MM.1S (cell line): ENCODE measurements at regions not wholly inside any gene's neighbourhood (a gene's known extent, or its start where the extent isn't known, plus 50 kb on each side); places are given as distances from the start of the nearest gene placed in this dataset.
A peak's percentile ranks its signal among the peaks of the same experiment; 100 is the strongest.
"Not testable (repeated sequence)": the region's sequence is repeated elsewhere in the genome, so short reads cannot be mapped to it uniquely, and the experiment has no call there.

Experiments
- DNase-seq: peaks from one replicate; pipeline ENCODE4 v3.0.0-alpha.2; 2015
- H2AFZ ChIP-seq: fragments of 300-600 bp; sonication (generic); 2 replicates; pipeline ENCODE4 v1.6.0; 2016; ENCODE audit warnings: antibody characterized with exemption, low read length
- H3F3A ChIP-seq: fragments of 300-600 bp; sonication (generic); 2 replicates; pipeline ENCODE4 v1.6.1; 2016; ENCODE audit warnings: mild to moderate bottlenecking, antibody characterized with exemption, low read length, moderate library complexity, mixed read lengths; ENCODE audit not compliant: insufficient read depth
- H3K27ac ChIP-seq: fragments of 300-600 bp; sonication (generic); 2 replicates; pipeline ENCODE4 v1.5.1; 2016; ENCODE audit warnings: mild to moderate bottlenecking, low read length
- H3K27me3 ChIP-seq: fragments of 300-600 bp; sonication (generic); replicated peaks from 2 replicates; pipeline ENCODE4 v1.6.0; 2016; ENCODE audit warnings: low read length; ENCODE audit not compliant: insufficient read depth
- H3K36me3 ChIP-seq: fragments of 300-600 bp; sonication (generic); replicated peaks from 2 replicates; pipeline ENCODE4 v1.6.1; 2016; ENCODE audit warnings: mild to moderate bottlenecking, low read length, mixed read lengths; ENCODE audit not compliant: insufficient read depth
- H3K4me1 ChIP-seq: fragments of 300-600 bp; sonication (generic); 2 replicates; pipeline ENCODE4 v1.6.1; 2016; ENCODE audit warnings: low read length, mixed read lengths
- H3K4me2 ChIP-seq: fragments of 300-600 bp; sonication (generic); 2 replicates; pipeline ENCODE4 v1.6.0; 2016; ENCODE audit warnings: low read depth, low read length
- H3K4me3 ChIP-seq: fragments of 300-600 bp; sonication (generic); 2 replicates; pipeline ENCODE4 v1.5.1; 2016; ENCODE audit warnings: low read length, mixed read lengths
- H3K79me2 ChIP-seq: fragments of 300-600 bp; sonication (generic); 2 replicates; pipeline ENCODE4 v1.6.1; 2016; ENCODE audit warnings: mixed run types, low read length, mixed read lengths
- H3K9ac ChIP-seq: fragments of 300-600 bp; sonication (generic); 2 replicates; pipeline ENCODE4 v1.6.1; 2016; ENCODE audit warnings: low read length, mixed read lengths
- H3K9me2 ChIP-seq: fragments of 300-600 bp; sonication (generic); replicated peaks from 2 replicates; pipeline ENCODE4 v1.6.1; 2016; ENCODE audit warnings: mild to moderate bottlenecking, low read length, mixed read lengths; ENCODE audit not compliant: insufficient read depth
- H3K9me3 ChIP-seq: fragments of 300-600 bp; sonication (generic); replicated peaks from 2 replicates; pipeline ENCODE4 v1.6.1; 2016; ENCODE audit warnings: mild to moderate bottlenecking, low read length, mixed read lengths; ENCODE audit not compliant: insufficient read depth
- H4K20me1 ChIP-seq: fragments of 300-600 bp; sonication (generic); 2 replicates; pipeline ENCODE4 v1.6.1; 2016; ENCODE audit warnings: mild to moderate bottlenecking, low read length, moderate library complexity, mixed read lengths; ENCODE audit not compliant: insufficient read depth
- EZH2 ChIP-seq: fragments of 300-600 bp; sonication (generic); optimal IDR thresholded peaks from 2 replicates; pipeline ENCODE3; 2017; ENCODE audit warnings: low read depth, mild to moderate bottlenecking, antibody characterized with exemption, low read length, mixed read lengths
- EZH2phosphoT487 ChIP-seq: fragments of 300-600 bp; sonication (generic); IDR thresholded peaks from 2 replicates; pipeline ENCODE4 v1.6.1; 2018; ENCODE audit warnings: antibody characterized with exemption, low read length
- TF ChIP-seq, protein P1 (sequence below): fragments of 300-600 bp; sonication (generic); IDR thresholded peaks from 2 replicates; pipeline ENCODE4 v1.5.1; 2016; ENCODE audit warnings: antibody characterized with exemption, low read length, mixed read lengths

DNA sequence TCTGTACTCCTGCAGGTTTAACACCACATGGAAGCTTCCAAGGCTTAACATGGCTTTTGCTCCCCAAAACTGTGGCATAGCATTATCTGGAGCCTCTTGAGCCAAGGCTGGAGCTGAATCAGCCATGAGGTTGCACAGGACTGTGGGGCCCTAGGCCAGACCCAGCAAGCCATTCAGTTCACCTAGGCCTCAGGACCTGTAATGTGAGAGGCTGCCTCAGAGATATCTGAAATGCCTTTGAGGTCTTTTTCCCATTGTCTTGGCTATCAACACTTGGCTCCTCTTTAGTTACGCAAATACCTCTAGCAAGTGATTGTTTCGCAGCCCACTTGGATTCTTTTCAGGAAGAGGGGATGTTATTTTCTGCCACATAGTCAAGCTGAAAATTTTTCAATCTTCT, 72.0 kb downstream of the VPREB1 start:
- H3K9ac ChIP-seq, result no peak overlapping the region
- H3K27ac ChIP-seq, result no peak overlapping the region
- no peak overlapping the region for H3K4me2 ChIP-seq
- H3K4me3 ChIP-seq, result no peak overlapping the region
- H3K27me3 ChIP-seq, result no peaks in the 10 kb centered on the region
- no peaks in the 10 kb centered on the region for H3K79me2 ChIP-seq
- no peaks in the 10 kb centered on the region for H3K36me3 ChIP-seq
- DNase-seq, result no peak
- H2AFZ ChIP-seq, result no peak overlapping the region
- H4K20me1 ChIP-seq, result no peaks in the 10 kb centered on the region
- TF ChIP-seq EZH2phosphoT487 (no peak), EZH2 (no peak)
- TF ChIP-seq, protein P1, sequence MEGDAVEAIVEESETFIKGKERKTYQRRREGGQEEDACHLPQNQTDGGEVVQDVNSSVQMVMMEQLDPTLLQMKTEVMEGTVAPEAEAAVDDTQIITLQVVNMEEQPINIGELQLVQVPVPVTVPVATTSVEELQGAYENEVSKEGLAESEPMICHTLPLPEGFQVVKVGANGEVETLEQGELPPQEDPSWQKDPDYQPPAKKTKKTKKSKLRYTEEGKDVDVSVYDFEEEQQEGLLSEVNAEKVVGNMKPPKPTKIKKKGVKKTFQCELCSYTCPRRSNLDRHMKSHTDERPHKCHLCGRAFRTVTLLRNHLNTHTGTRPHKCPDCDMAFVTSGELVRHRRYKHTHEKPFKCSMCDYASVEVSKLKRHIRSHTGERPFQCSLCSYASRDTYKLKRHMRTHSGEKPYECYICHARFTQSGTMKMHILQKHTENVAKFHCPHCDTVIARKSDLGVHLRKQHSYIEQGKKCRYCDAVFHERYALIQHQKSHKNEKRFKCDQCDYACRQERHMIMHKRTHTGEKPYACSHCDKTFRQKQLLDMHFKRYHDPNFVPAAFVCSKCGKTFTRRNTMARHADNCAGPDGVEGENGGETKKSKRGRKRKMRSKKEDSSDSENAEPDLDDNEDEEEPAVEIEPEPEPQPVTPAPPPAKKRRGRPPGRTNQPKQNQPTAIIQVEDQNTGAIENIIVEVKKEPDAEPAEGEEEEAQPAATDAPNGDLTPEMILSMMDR, result no peak
- no peaks in the 10 kb centered on the region for H3F3A ChIP-seq
- H3K9me3 ChIP-seq, result no peaks in the 10 kb centered on the region
- no peaks in the 10 kb centered on the region for H3K4me1 ChIP-seq
- H3K9me2 ChIP-seq, result no peaks in the 10 kb centered on the region

DNA sequence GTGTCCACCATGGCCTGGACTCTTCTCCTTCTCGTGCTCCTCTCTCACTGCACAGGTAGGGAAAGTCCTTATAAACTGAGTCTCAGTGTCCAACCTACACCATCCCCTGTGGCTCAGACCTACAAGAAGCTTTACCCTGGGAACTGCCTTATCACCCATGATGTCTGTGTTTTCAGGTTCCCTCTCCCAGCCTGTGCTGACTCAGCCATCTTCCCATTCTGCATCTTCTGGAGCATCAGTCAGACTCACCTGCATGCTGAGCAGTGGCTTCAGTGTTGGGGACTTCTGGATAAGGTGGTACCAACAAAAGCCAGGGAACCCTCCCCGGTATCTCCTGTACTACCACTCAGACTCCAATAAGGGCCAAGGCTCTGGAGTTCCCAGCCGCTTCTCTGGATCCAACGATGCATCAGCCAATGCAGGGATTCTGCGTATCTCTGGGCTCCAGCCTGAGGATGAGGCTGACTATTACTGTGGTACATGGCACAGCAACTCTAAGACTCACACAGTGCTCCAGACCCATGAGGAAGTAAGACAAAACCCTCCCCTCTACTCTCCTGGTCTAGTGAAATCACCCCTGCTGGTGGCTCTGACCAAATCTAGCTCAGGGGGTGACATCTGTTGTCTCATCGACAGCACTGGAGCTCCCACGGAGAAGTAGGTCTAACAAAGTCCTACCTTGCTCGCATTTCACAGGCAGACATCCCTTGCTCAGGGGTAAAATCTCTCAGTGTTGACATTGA, 74.3 kb downstream of the VPREB1 start:
- Histone ChIP-seq H2AFZ (no peak overlapping the region), H3K27ac (no peak overlapping the region), H3K27me3 (no peaks in the 10 kb centered on the region), H4K20me1 (no peaks in the 10 kb centered on the region), H3K4me2 (no peak overlapping the region), H3K4me3 (no peak overlapping the region), H3K4me1 (no peaks in the 10 kb centered on the region), H3K9me3 (no peaks in the 10 kb centered on the region), H3K79me2 (no peaks in the 10 kb centered on the region), H3K36me3 (no peaks in the 10 kb centered on the region), H3K9me2 (no peaks in the 10 kb centered on the region), H3F3A (no peaks in the 10 kb centered on the region), H3K9ac (no peak overlapping the region)
- DNase-seq, result no peak
- TF ChIP-seq EZH2phosphoT487 (no peak), EZH2 (no peak)
- TF ChIP-seq, protein P1, result no peak

DNA sequence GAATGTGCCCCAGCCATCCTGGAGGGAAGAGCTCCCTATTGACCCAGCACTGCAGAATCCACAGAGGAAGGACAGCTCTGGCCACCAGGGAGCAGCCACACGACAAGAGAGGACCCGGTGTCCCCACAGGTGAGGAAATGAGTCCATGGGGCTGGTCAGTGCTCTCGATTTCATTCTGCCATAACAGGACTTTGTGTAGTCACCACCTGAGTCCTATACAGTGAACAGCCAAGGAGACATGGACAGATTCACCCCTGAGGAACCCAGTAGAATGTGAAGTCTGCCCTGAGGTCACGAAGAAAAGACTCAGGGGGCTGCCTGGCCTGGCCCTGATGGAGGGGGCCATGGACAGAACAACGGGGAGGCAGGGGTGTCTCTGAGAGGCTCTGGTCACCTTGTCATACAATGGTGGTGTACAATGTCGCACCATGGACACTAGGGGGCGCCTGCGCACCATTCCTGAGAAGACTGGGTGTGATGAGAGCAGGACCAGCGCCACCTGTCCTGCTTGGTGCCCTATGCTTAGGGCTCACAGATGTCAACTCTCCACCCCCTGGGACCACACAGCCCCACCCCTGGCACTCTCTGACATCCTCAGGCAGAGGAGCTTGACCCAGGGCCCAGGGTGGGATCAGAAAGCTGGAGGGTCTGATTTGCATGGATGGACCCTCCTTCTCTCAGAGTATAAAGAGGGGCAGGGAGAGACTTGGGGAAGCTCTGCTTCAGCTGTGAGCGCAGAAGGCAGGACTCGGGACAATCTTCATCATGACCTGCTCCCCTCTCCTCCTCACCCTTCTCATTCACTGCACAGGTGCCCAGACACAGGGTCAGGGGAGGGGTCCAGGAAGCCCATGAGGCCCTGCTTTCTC, 77.4 kb downstream of the VPREB1 start:
- H3K4me1 ChIP-seq, H3F3A ChIP-seq, H3K9me3 ChIP-seq, H3K4me3 ChIP-seq, H3K9ac ChIP-seq, H4K20me1 ChIP-seq, H3K27ac ChIP-seq, H3K27me3 ChIP-seq, H3K4me2 ChIP-seq, H3K79me2 ChIP-seq, H3K9me2 ChIP-seq, H3K36me3 ChIP-seq, H2AFZ ChIP-seq: not testable (repeated sequence)
- DNase-seq, result peak; percentile 84
- TF ChIP-seq, protein P1, result peak; percentile 85
